Mesenchymal stem cell (in vitro differentiated cells and primary cell): ENCODE measurements at regions not wholly inside any gene's neighbourhood (a gene's known extent, or its start where the extent isn't known, plus 50 kb on each side); places are given as distances from the start of the nearest gene placed in this dataset.

Experiments
- DNase-seq: peaks from one replicate; pipeline ENCODE4 v3.0.0-alpha.2; 2013
- H2AFZ ChIP-seq: one replicate; pipeline ENCODE4 v1.6.1; 2013; ENCODE audit warnings: low read depth, mild to moderate bottlenecking, control low read depth, inconsistent platforms, low read length, moderate library complexity
- H2AK5ac ChIP-seq: 2 replicates; pipeline ENCODE4 v1.6.1; 2013; ENCODE audit warnings: low read length, moderate library complexity, mild to moderate bottlenecking, inconsistent platforms; ENCODE audit not compliant: severe bottlenecking
- H2BK120ac ChIP-seq: one replicate; pipeline ENCODE4 v1.6.1; 2013; ENCODE audit warnings: low read depth, mild to moderate bottlenecking, inconsistent platforms, low read length, moderate library complexity
- H2BK12ac ChIP-seq, 2 experiments: one replicate each; pipeline ENCODE4 v1.6.1; 2013; ENCODE audit warnings: inconsistent platforms in 2 of 2, low read length in 2 of 2, mild to moderate bottlenecking in 2 of 2, moderate library complexity in 2 of 2, control low read depth in 1 of 2
- H2BK15ac ChIP-seq: one replicate; pipeline ENCODE4 v1.6.1; 2013; ENCODE audit warnings: mild to moderate bottlenecking, low read depth, inconsistent platforms; ENCODE audit not compliant: poor library complexity, severe bottlenecking
- H2BK5ac ChIP-seq: 2 replicates; pipeline ENCODE4 v1.6.1; 2013; ENCODE audit warnings: low read depth, mild to moderate bottlenecking, low read length, control low read depth, inconsistent platforms; ENCODE audit not compliant: poor library complexity, severe bottlenecking
- H3K14ac ChIP-seq, 2 experiments: one replicate each; pipeline ENCODE4 v1.6.1; 2013; ENCODE audit warnings: inconsistent platforms in 2 of 2, low read length in 2 of 2, control low read depth in 1 of 2, mild to moderate bottlenecking in 1 of 2, moderate library complexity in 1 of 2
- H3K18ac ChIP-seq, 2 experiments: one replicate each; pipeline ENCODE4 v1.6.1; 2013; ENCODE audit warnings: inconsistent platforms in 2 of 2, low read length in 2 of 2, control low read depth in 1 of 2, low read depth in 1 of 2, mild to moderate bottlenecking in 1 of 2
- H3K23ac ChIP-seq, 2 experiments: one replicate each; pipeline ENCODE4 v1.6.1; 2013; ENCODE audit warnings: inconsistent platforms in 2 of 2, low read length in 2 of 2, mild to moderate bottlenecking in 2 of 2, moderate library complexity in 2 of 2, control low read depth in 1 of 2
- H3K27ac ChIP-seq: 2 replicates; pipeline ENCODE4 v1.5.1; 2013; ENCODE audit warnings: mild to moderate bottlenecking, moderate library complexity, low read length, control low read depth, inconsistent platforms; ENCODE audit not compliant: poor library complexity, severe bottlenecking
- H3K27me3 ChIP-seq, 2 experiments: 2 replicates each; pipeline versions ENCODE4 v1.6.1 to v1.7.0; 2013; ENCODE audit warnings: low read length in 2 of 2, mild to moderate bottlenecking in 2 of 2, moderate library complexity in 2 of 2, control low read depth in 1 of 2, inconsistent platforms in 1 of 2; ENCODE audit not compliant: control insufficient read depth in 1 of 2, insufficient read depth in 1 of 2
- H3K36me3 ChIP-seq, 2 experiments: 2 replicates each; pipeline versions ENCODE4 v1.6.1 to v1.7.0; 2013; ENCODE audit warnings: low read length in 2 of 2, control low read depth in 1 of 2, inconsistent platforms in 1 of 2, low read depth in 1 of 2, mild to moderate bottlenecking in 1 of 2; ENCODE audit not compliant: insufficient read depth in 2 of 2, control insufficient read depth in 1 of 2
- H3K4ac ChIP-seq, 2 experiments: one replicate each; pipeline ENCODE4 v1.6.1; 2013; ENCODE audit warnings: inconsistent platforms in 2 of 2, low read length in 2 of 2, mild to moderate bottlenecking in 2 of 2, moderate library complexity in 2 of 2, control low read depth in 1 of 2, low read depth in 1 of 2
- H3K4me1 ChIP-seq: 2 replicates; pipeline ENCODE4 v1.6.1; 2013; ENCODE audit warnings: low read depth, low read length, control low read depth; ENCODE audit not compliant: control insufficient read depth, insufficient read depth
- H3K4me2 ChIP-seq: 2 replicates; pipeline ENCODE4 v1.6.1; 2013; ENCODE audit warnings: low read length, mild to moderate bottlenecking, inconsistent platforms; ENCODE audit not compliant: poor library complexity, severe bottlenecking
- H3K4me3 ChIP-seq, 2 experiments: 2 replicates each; pipeline versions ENCODE4 v1.5.1 to v1.7.0; 2013; ENCODE audit warnings: low read length in 2 of 2, mild to moderate bottlenecking in 2 of 2, control low read depth in 1 of 2, low read depth in 1 of 2; ENCODE audit not compliant: insufficient read depth in 1 of 2
- H3K79me1 ChIP-seq: replicated peaks from 2 replicates; pipeline ENCODE4 v1.6.1; 2013; ENCODE audit warnings: mild to moderate bottlenecking, control low read depth, low read length, inconsistent platforms; ENCODE audit not compliant: poor library complexity, severe bottlenecking
- H3K9ac ChIP-seq: 2 replicates; pipeline ENCODE4 v1.7.0; 2013; ENCODE audit warnings: mild to moderate bottlenecking, low read length, moderate library complexity
- H3K9me3 ChIP-seq: 2 replicates; pipeline ENCODE4 v1.7.0; 2013; ENCODE audit warnings: mild to moderate bottlenecking, low read length; ENCODE audit not compliant: control insufficient read depth
- H4K8ac ChIP-seq: one replicate; pipeline ENCODE4 v1.6.1; 2013; ENCODE audit warnings: inconsistent platforms, mild to moderate bottlenecking, low read length, moderate library complexity
- H4K91ac ChIP-seq: one replicate; pipeline ENCODE4 v1.6.1; 2013; ENCODE audit warnings: mild to moderate bottlenecking, low read length, inconsistent platforms
- WGBS: methylation state at CpG from one replicate; pipeline ENCODE4 v1.1.7; 2013; ENCODE audit warnings: mixed read lengths; 5-methylcytosine and 5-hydroxymethylcytosine counted together

- Histone ChIP-seq H2BK15ac (no peak overlapping the region), H3K79me1 (no peaks in the 10 kb centered on the region), H3K18ac (no peak overlapping the region), H2BK5ac (no peak overlapping the region), H3K4me1 (no peaks in the 10 kb centered on the region), H3K27me3 (no peaks in the 10 kb centered on the region), H2BK12ac (no peak overlapping the region), H3K14ac (no peak overlapping the region), H3K23ac (no peak overlapping the region), H4K91ac (no peak overlapping the region), H3K4me2 (no peak overlapping the region), H3K27ac (no peak overlapping the region), H2AK5ac (no peak overlapping the region), H3K9me3 (no peaks in the 10 kb centered on the region), H3K9ac (no peak overlapping the region), H3K36me3 (no peaks in the 10 kb centered on the region), H2BK120ac (no peak overlapping the region), H4K8ac (no peak overlapping the region), H3K4ac (no peak overlapping the region), H3K4me3 (no peak overlapping the region), H2AFZ (no peak overlapping the region)
- DNase-seq, result no peak
- whole genome bisulfite sequencing, result no CpG with 5 or more reads among the region's 2 CpGs
These were observed 225.2 kb upstream of the TANK start for GRCh38 chr2:160934991-160935390.

DNA sequence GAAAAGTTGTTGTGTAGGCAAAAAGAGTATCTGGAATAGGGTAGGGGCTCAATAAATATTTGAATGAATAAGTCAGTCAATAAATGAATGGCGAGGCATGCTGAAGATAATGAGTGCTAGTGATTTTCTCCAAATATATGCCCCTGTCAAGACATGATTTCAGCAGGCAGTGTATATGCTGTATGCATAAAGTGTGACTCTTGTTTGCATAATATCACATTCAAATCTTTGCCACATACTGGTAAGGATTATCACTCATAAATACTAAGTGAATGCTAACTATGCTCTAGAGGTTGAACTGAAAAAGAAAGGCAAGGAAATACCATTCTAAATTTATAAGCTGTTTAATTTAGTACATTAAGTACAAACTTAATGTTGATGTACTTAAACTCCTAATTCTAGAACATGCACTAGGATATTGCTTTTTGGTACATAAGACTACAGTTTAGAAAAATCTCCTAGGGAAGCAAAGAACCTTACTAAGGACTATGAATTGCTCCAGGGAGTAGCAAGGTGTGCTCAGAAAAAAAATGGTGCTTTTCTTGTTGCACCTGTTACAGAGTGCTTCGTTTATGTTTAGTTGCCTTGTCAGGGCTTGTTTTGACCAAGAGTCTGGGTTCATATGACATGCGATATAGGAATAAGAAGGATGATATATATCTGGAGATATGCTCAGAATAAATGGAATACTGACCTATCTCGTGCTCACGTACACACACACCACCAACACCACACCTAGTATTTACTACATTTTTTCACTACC lies 224.0 kb upstream of the TANK start:
- no peaks in the 10 kb centered on the region for H3K79me1 ChIP-seq
- H3K27me3 ChIP-seq, result no peaks in the 10 kb centered on the region
- no peak overlapping the region for H3K4me2 ChIP-seq
- no peak overlapping the region for H2AK5ac ChIP-seq
- no peak overlapping the region for H3K18ac ChIP-seq
- H3K9ac ChIP-seq, result no peak overlapping the region
- no peak overlapping the region for H2BK120ac ChIP-seq
- DNase-seq, result no peak
- no peak overlapping the region for H2AFZ ChIP-seq
- no peak overlapping the region for H3K4ac ChIP-seq
- H4K8ac ChIP-seq, result no peak overlapping the region
- no peak overlapping the region for H3K14ac ChIP-seq
- H3K4me3 ChIP-seq, result no peak overlapping the region
- H2BK5ac ChIP-seq, result no peak overlapping the region
- no peak overlapping the region for H2BK15ac ChIP-seq
- H3K4me1 ChIP-seq, result peaks cover 2% of the 10 kb centered on the region
- H3K23ac ChIP-seq, result no peak overlapping the region
- no peak overlapping the region for H4K91ac ChIP-seq
- no peak overlapping the region for H3K27ac ChIP-seq
- WGBS, result 94% methylated on average over 2 of the region's 5 CpGs
- H3K36me3 ChIP-seq, result no peaks in the 10 kb centered on the region
- no peak overlapping the region for H2BK12ac ChIP-seq
- H3K9me3 ChIP-seq, result no peaks in the 10 kb centered on the region

DNA sequence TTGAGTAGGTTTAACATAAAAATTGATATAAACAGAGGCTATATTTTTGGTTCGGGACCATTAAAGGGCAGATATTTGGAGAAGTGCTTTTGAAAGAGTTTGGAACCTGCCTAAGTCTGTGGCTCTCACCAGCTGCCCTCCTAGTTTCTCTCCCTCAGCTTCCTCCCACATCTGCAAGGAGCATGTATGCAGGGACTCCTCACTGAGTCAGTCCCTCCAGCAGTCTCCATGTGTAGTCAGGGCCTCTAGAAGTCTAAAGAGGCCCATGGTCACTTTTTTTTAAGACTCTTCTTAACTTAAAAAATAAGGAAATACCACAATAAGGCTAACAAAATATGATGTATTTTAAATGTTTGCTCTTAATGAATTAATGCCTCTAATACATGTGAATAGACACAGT lies 220.0 kb upstream of the TANK start:
- Histone ChIP-seq H2AK5ac (no peak overlapping the region), H4K8ac (no peak overlapping the region), H2BK15ac (no peak overlapping the region), H3K4me3 (no peak overlapping the region), H3K9me3 (no peaks in the 10 kb centered on the region), H3K23ac (no peak overlapping the region), H2BK120ac (no peak overlapping the region), H3K79me1 (no peaks in the 10 kb centered on the region), H3K4me2 (no peak overlapping the region), H3K36me3 (no peaks in the 10 kb centered on the region), H3K14ac (no peak overlapping the region), H3K27me3 (no peaks in the 10 kb centered on the region), H4K91ac (no peak overlapping the region), H2BK5ac (no peak overlapping the region), H3K9ac (no peak overlapping the region), H3K27ac (no peak overlapping the region), H2BK12ac (no peak overlapping the region), H3K18ac (no peak overlapping the region), H3K4ac (no peak overlapping the region), H3K4me1 (peaks cover 2% of the 10 kb centered on the region), H2AFZ (no peak overlapping the region)
- no peak for DNase-seq
- WGBS, result 100% methylated on average over 1 of the region's 1 CpG

GRCh38 chr2:160940699-160941098 lies 219.5 kb upstream of the TANK start:
- no peaks in the 10 kb centered on the region for H3K79me1 ChIP-seq
- no peak overlapping the region for H3K4me3 ChIP-seq
- no peak overlapping the region for H4K91ac ChIP-seq
- no peak overlapping the region for H3K14ac ChIP-seq
- H2BK5ac ChIP-seq, result no peak overlapping the region
- H2AK5ac ChIP-seq, result no peak overlapping the region
- H3K18ac ChIP-seq, result no peak overlapping the region
- H3K9me3 ChIP-seq, result no peaks in the 10 kb centered on the region
- H2BK12ac ChIP-seq, result no peak overlapping the region
- H2BK120ac ChIP-seq, result no peak overlapping the region
- H3K9ac ChIP-seq, result no peak overlapping the region
- no peak overlapping the region for H3K4ac ChIP-seq
- no peak for DNase-seq
- H3K36me3 ChIP-seq, result no peaks in the 10 kb centered on the region
- no peak overlapping the region for H3K23ac ChIP-seq
- WGBS, result 92% methylated on average over 1 of the region's 2 CpGs
- no peaks in the 10 kb centered on the region for H3K27me3 ChIP-seq
- no peak overlapping the region for H2BK15ac ChIP-seq
- H3K4me1 ChIP-seq, result peaks cover 2% of the 10 kb centered on the region
- H3K27ac ChIP-seq, result no peak overlapping the region
- no peak overlapping the region for H4K8ac ChIP-seq
- no peak overlapping the region for H2AFZ ChIP-seq
- H3K4me2 ChIP-seq, result no peak overlapping the region
